D721Med (cell line): ENCODE measurements at regions not wholly inside any gene's neighbourhood (a gene's known extent, or its start where the extent isn't known, plus 50 kb on each side); places are given as distances from the start of the nearest gene placed in this dataset.
A peak's percentile ranks its signal among the peaks of the same experiment; 100 is the strongest.

Source experiments
- DNase-seq: peaks from one replicate; pipeline ENCODE4 v3.0.0; 2011; ENCODE audit warnings: low spot score; ENCODE audit not compliant: insufficient read length
- FAIRE-seq: peaks from 2 replicates; lab custom pipeline; 2011; peaks lifted over from hg19 to GRCh38; lab: Jason Lieb, UNC
- TF ChIP-seq, protein P1 (sequence below): IDR thresholded peaks from 2 replicates; pipeline ENCODE4 v1.5.1; 2012; ENCODE audit warnings: mild to moderate bottlenecking, control low read depth; ENCODE audit not compliant: insufficient read depth; ENCODE audit errors: missing control alignments

DNA sequence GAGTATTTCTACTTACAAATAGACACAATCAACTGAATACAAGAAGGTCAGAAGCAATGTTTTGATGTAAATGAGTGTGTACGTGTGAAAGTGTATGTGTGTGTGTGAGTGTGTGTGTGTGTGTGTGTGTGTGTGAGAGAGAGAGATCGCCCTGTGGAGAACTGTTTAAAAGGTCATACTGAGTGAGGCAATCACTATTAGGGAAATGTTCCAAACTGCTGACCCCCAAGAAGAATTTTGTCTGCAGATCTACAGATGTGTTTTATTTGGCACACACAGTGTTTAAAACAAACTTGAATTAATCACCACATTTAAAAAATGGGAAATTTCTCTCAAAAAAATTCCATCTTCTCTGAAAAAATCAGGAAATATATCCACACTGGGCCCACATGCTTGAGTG, 1069.1 kb downstream of the SLC6A15 start:
- TF ChIP-seq, protein P1, sequence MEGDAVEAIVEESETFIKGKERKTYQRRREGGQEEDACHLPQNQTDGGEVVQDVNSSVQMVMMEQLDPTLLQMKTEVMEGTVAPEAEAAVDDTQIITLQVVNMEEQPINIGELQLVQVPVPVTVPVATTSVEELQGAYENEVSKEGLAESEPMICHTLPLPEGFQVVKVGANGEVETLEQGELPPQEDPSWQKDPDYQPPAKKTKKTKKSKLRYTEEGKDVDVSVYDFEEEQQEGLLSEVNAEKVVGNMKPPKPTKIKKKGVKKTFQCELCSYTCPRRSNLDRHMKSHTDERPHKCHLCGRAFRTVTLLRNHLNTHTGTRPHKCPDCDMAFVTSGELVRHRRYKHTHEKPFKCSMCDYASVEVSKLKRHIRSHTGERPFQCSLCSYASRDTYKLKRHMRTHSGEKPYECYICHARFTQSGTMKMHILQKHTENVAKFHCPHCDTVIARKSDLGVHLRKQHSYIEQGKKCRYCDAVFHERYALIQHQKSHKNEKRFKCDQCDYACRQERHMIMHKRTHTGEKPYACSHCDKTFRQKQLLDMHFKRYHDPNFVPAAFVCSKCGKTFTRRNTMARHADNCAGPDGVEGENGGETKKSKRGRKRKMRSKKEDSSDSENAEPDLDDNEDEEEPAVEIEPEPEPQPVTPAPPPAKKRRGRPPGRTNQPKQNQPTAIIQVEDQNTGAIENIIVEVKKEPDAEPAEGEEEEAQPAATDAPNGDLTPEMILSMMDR, result no peak
- FAIRE-seq, result no peak
- DNase-seq, result no peak

DNA sequence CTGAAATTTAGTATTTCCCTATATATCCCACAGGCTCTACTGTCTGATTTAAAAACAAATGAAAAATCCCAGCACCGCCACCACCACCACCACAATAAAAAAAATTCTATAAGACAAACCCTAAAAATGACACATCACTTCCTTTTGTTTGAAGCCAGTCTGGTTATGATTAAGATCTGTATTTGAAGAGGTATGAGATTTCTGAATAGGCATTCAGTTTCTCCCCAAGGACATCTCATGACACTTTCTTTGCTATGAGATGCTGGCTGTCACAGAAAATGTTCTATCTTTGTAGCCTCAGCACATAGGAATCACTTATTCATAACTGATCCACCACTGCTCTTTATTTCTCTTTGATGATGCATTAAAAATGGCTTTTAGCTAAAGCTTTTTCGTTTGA, 1071.0 kb downstream of the SLC6A15 start:
- no peak for FAIRE-seq
- no peak for DNase-seq
- TF ChIP-seq, protein P1, result no peak

- TF ChIP-seq, protein P1, result peak; percentile 21
- FAIRE-seq (no peak), DNase-seq (no peak)
Observed at GRCh38 chr12:83827860-83828259, 1084.7 kb downstream of the SLC6A15 start.

GRCh38 chr12:83827193-83827592, 1085.4 kb downstream of the SLC6A15 start:
- DNase-seq (no peak), FAIRE-seq (no peak)
- TF ChIP-seq, protein P1, result no peak

DNA sequence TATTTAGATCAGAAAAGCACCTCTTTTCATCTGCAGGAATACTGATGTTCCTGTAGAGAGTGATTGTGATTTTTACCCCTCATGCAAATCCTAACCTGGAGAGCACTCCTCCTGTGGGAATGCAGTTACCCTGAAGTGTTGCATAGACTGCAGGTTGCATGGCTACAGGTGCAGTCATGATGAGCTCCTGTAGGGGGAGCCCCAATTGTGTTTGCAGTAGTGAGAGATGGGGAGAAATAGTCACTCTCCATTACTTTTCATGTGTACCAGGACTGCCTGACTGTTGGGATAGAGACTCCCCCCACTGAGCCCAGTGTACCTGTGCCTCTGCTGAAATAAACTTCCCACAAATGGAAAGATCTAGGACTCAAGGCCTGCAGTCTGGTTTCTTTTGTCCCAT, 1086.5 kb downstream of the SLC6A15 start:
- FAIRE-seq (peak; percentile 64), DNase-seq (peak; percentile 15)
- TF ChIP-seq, protein P1, result peak; percentile 63

- no peak for FAIRE-seq
- TF ChIP-seq, protein P1, result peak; percentile 67
- DNase-seq, result peak; percentile 11
Observed at GRCh38 chr12:83823386-83824045, 1089.1 kb downstream of the SLC6A15 start.

DNA sequence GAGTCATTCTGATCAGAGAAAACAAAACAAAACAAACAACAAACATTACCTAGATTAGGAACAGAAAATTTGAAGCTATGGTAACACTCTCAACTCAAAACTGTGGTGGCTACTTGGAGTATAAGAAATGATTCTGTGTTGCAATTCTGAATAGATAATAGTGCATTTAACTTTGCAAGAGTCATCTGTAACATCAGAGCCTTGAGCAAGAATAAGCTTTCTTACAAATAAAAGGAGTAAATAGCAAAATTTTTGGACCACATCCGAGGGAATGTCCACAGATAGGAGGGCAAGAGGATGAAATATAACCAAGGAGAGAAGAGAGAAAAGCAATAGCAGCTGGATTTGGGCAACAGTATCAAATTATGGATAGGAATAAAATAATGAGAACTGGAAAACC, 1090.6 kb downstream of the SLC6A15 start:
- DNase-seq, result no peak
- no peak for FAIRE-seq
- TF ChIP-seq, protein P1, result no peak
